Right lobe of liver (tissue), 6 donors: ENCODE measurements at regions not wholly inside any gene's neighbourhood (a gene's known extent, or its start where the extent isn't known, plus 50 kb on each side); places are given as distances from the start of the nearest gene placed in this dataset.

ENCODE experiments used
- ATAC-seq, 4 donors: fragments of 200-7000 bp; cut with Tn5 transposase; one replicate each; pipeline ENCODE4 v1.9.1; 2020; ENCODE audit warnings: mild to moderate bottlenecking in 4 of 4, moderate library complexity in 4 of 4
- DNase-seq, 3 donors: peaks; one replicate each; pipeline ENCODE4 v3.0.0-alpha.2; 2020
- H3K27ac ChIP-seq, 3 donors: fragments of 200-600 bp; one replicate each; pipeline ENCODE4 v1.8.0; 2022
- H3K27me3 ChIP-seq, 2 donors: fragments of 200-600 bp; one replicate each; pipeline ENCODE4 v1.8.0; 2022
- H3K36me3 ChIP-seq, 4 donors: fragments of 200-600 bp; sonication (generic) in 1 of 4; one replicate each; pipeline versions ENCODE4 v1.5.1 to v1.8.0; 2017 to 2022; ENCODE audit warnings: control low read depth in 1 of 4
- H3K4me1 ChIP-seq, 4 donors: fragments of 200-600 bp; sonication (generic) in 1 of 4; one replicate each; pipeline versions ENCODE4 v1.5.1 to v1.8.0; 2017 to 2022; ENCODE audit warnings: control low read depth in 1 of 4
- H3K4me3 ChIP-seq, 3 donors: fragments of 200-600 bp; one replicate each; pipeline ENCODE4 v1.8.0; 2022
- H3K9me3 ChIP-seq, 4 donors: fragments of 200-600 bp; sonication (generic) in 1 of 4; one replicate each; pipeline versions ENCODE4 v1.5.1 to v1.8.0; 2017 to 2022; ENCODE audit warnings: control low read depth in 1 of 4
- CTCF ChIP-seq, 4 donors: fragments of 200-600 bp in 3 of 4; fragments of 450-650 bp in 1 of 4; IDR thresholded peaks; one replicate each; pipeline versions ENCODE4 v1.5.1 to v1.8.0; 2016 to 2022; ENCODE audit warnings: antibody characterized with exemption in 4 of 4, mild to moderate bottlenecking in 2 of 4
- POLR2A ChIP-seq: fragments of 450-650 bp; IDR thresholded peaks from one replicate; pipeline ENCODE4 v1.6.1; 2017; ENCODE audit warnings: antibody characterized with exemption, mild to moderate bottlenecking
- WGBS: methylation state at CpG from one replicate; pipeline ENCODE4 v1.1.6; 2018; ENCODE audit warnings: low coverage, low lambda C conversion rate; ENCODE audit not compliant: insufficient coverage; ENCODE audit errors: missing lambda C conversion rate; 5-methylcytosine and 5-hydroxymethylcytosine counted together
- intact Hi-C, 2 donors: fragments of 100-400 bp; cut with DNase I; formaldehyde crosslinking; loops; one replicate each; pipeline versions ENCODE4 v1.11.2 to v1.14.1; 2022
- donor health status: DM: no; HTN: yes; CAD: no.
- donor health status: DM: no; HTN: no; CAD: no.
- donor health status: DM: no; HTN: no; CAD: no.
- donor health status: DM: no; HTN: yes; CAD: no.
- donor health status: DM: no; HTN: yes; CAD: no.

GRCh38 chr7:85328456-85328998 lies 141.7 kb upstream of the SEMA3D start:
- TF ChIP-seq POLR2A (no peak), CTCF (IDR thresholded peaks at IDR 0.05) (no peak)
- Histone ChIP-seq H3K27me3 (no peaks in the 10 kb centered on the region), H3K4me1 (no peaks in the 10 kb centered on the region), H3K4me3 (no peak overlapping the region), H3K27ac (no peak overlapping the region), H3K9me3 (no peaks in the 10 kb centered on the region), H3K36me3 (no peaks in the 10 kb centered on the region)
- DNase-seq (no peak), ATAC-seq (no peak)
- 44% methylated on average over 3 of the region's 3 CpGs for WGBS
- intact Hi-C loops = no loop called here

DNA sequence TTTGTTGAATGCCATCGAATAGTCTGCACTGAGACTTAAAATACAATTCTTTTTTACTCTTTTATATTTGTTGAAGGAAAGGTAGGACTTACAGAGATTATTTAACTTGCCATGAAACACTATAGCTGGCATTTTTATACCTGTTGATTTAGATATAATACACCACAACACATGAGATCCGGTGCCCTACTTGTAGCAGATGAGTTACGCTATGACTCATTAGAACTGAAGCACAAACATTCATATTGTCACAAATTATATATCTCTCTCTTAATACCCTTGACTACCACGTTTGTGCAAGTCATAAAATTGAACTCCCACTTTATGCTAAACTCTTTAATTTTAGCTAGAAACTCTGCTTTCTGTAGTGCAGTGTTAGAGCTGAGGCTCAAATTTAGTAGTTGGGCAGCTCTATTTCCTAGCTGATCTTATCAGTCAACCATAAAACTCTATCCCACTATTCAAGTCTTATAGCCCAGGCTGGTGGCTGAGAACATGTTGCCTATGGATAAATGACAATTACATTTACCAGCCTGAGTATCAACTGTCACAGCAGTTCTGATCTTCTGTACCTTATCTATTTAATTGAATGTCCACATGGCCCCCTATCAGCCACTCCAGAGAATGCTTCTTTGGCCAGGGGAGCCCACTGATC lies 137.4 kb upstream of the SEMA3D start:
- no peak for ATAC-seq
- WGBS = 55% methylated on average over 4 of the region's 4 CpGs
- no peaks in the 10 kb centered on the region for H3K27me3 ChIP-seq
- H3K36me3 ChIP-seq = no peaks in the 10 kb centered on the region
- DNase-seq = no peak
- intact Hi-C loops = no loop called here
- H3K4me3 ChIP-seq = no peak overlapping the region
- H3K4me1 ChIP-seq = no peaks in the 10 kb centered on the region
- H3K27ac ChIP-seq = no peak overlapping the region
- TF ChIP-seq CTCF (IDR thresholded peaks at IDR 0.05) (no peak), POLR2A (no peak)
- H3K9me3 ChIP-seq = no peaks in the 10 kb centered on the region

GRCh38 chr7:85322252-85322651 lies 135.4 kb upstream of the SEMA3D start:
- no peaks in the 10 kb centered on the region for H3K36me3 ChIP-seq
- intact Hi-C loops = no loop called here
- no peak for ATAC-seq
- H3K27ac ChIP-seq = no peak overlapping the region
- no peaks in the 10 kb centered on the region for H3K9me3 ChIP-seq
- H3K4me1 ChIP-seq = no peaks in the 10 kb centered on the region
- TF ChIP-seq POLR2A = no peak
- TF ChIP-seq CTCF (IDR thresholded peaks at IDR 0.05) = no peak
- no peak overlapping the region for H3K4me3 ChIP-seq
- WGBS = 54% methylated on average over 4 of the region's 4 CpGs
- H3K27me3 ChIP-seq = no peaks in the 10 kb centered on the region
- DNase-seq = no peak

- Histone ChIP-seq H3K27ac (no peak overlapping the region), H3K27me3 (no peaks in the 10 kb centered on the region), H3K4me1 (no peaks in the 10 kb centered on the region), H3K4me3 (no peak overlapping the region), H3K36me3 (no peaks in the 10 kb centered on the region), H3K9me3 (no peaks in the 10 kb centered on the region)
- WGBS = 40% methylated on average over 3 of the region's 3 CpGs
- TF ChIP-seq POLR2A (no peak), CTCF (IDR thresholded peaks at IDR 0.05) (no peak)
- ATAC-seq = no peak
- DNase-seq = no peak
- intact Hi-C loops = no loop called here
Observed at GRCh38 chr7:85320699-85321476, 134.0 kb upstream of the SEMA3D start.
